Neural cell (in vitro differentiated cells): ENCODE measurements at regions not wholly inside any gene's neighbourhood (a gene's known extent, or its start where the extent isn't known, plus 50 kb on each side); places are given as distances from the start of the nearest gene placed in this dataset.

Source experiments
- H2AFZ ChIP-seq: fragments of 200-600, 300-800 bp; sonication (generic), shearing (Covaris generic); 2 replicates; pipeline ENCODE4 v1.6.0; 2014; ENCODE audit warnings: low read depth, mild to moderate bottlenecking, antibody characterized with exemption, low read length, moderate library complexity
- H3F3A ChIP-seq: fragments of 200-600 bp; shearing (Covaris generic); 2 replicates; pipeline ENCODE4 v1.6.1; 2016; ENCODE audit warnings: mild to moderate bottlenecking, moderate library complexity, mixed read lengths, antibody characterized with exemption, low read length; ENCODE audit not compliant: insufficient read depth, poor library complexity, severe bottlenecking
- H3K27ac ChIP-seq: fragments of 200-600, 300-800 bp; sonication (generic), shearing (Covaris generic); 2 replicates; pipeline ENCODE4 v1.5.1; 2014; ENCODE audit warnings: mild to moderate bottlenecking, low read length, moderate library complexity
- H3K27me3 ChIP-seq: fragments of 300-800, 200-600 bp; sonication (generic), shearing (Covaris generic); 2 replicates; pipeline ENCODE4 v1.6.0; 2014; ENCODE audit warnings: mild to moderate bottlenecking, low read depth, low read length, moderate library complexity; ENCODE audit not compliant: insufficient read depth
- H3K36me3 ChIP-seq: fragments of 300-800, 200-600 bp; sonication (generic), shearing (Covaris generic); 2 replicates; pipeline ENCODE4 v1.5.1; 2014; ENCODE audit warnings: mild to moderate bottlenecking, antibody characterized with exemption, low read length, moderate library complexity; ENCODE audit not compliant: insufficient read depth
- H3K4me2 ChIP-seq: fragments of 300-800, 200-600 bp; sonication (generic), shearing (Covaris generic); 2 replicates; pipeline ENCODE4 v1.6.0; 2014; ENCODE audit warnings: mild to moderate bottlenecking, low read length
- H3K4me3 ChIP-seq: fragments of 300-800, 200-600 bp; sonication (generic), shearing (Covaris generic); 2 replicates; pipeline ENCODE4 v1.5.1; 2014; ENCODE audit warnings: mild to moderate bottlenecking, low read length, moderate library complexity
- H3K79me2 ChIP-seq: fragments of 200-600 bp; shearing (Covaris generic); replicated peaks from 2 replicates; pipeline ENCODE4 v1.6.0; 2014; ENCODE audit warnings: mild to moderate bottlenecking, low read length, moderate library complexity; ENCODE audit not compliant: insufficient read depth
- H3K9ac ChIP-seq: fragments of 300-800, 200-600 bp; sonication (generic), shearing (Covaris generic); 2 replicates; pipeline ENCODE4 v1.6.1; 2016; ENCODE audit warnings: mild to moderate bottlenecking, low read length, mixed read lengths
- H3K9me2 ChIP-seq: fragments of 200-600 bp; shearing (Covaris generic); 2 replicates; pipeline ENCODE4 v1.6.1; 2016; ENCODE audit warnings: mild to moderate bottlenecking, low read length, mixed read lengths; ENCODE audit not compliant: insufficient read depth
- H3K9me3 ChIP-seq: fragments of 200-600, 300-800 bp; sonication (generic), shearing (Covaris generic); 2 replicates; pipeline ENCODE4 v1.6.1; 2016; ENCODE audit warnings: mild to moderate bottlenecking, mixed run types, low read length, moderate library complexity, mixed read lengths
- H4K20me1 ChIP-seq: fragments of 200-600 bp; shearing (Covaris generic); 2 replicates; pipeline ENCODE4 v1.6.1; 2016; ENCODE audit warnings: mild to moderate bottlenecking, mixed run types; ENCODE audit not compliant: insufficient read depth
- CTCF ChIP-seq: fragments of 450-650 bp; IDR thresholded peaks from 2 replicates; pipeline ENCODE4 v1.5.1; 2014; ENCODE audit warnings: antibody characterized with exemption, mild to moderate bottlenecking, moderate library complexity; ENCODE audit not compliant: poor library complexity, severe bottlenecking
- EP300 ChIP-seq: fragments of 450-650 bp; conservative IDR thresholded peaks from 2 replicates; pipeline ENCODE4 v1.6.1; 2014; ENCODE audit warnings: antibody characterized with exemption, mild to moderate bottlenecking, moderate library complexity; ENCODE audit not compliant: poor library complexity, severe bottlenecking
- EZH2 ChIP-seq: fragments of 200-600, 300-800 bp; shearing (Covaris generic), sonication (generic); IDR thresholded peaks from 2 replicates; pipeline ENCODE4 v1.6.1; 2014; ENCODE audit warnings: antibody characterized with exemption, low read length, borderline replicate concordance, mild to moderate bottlenecking; ENCODE audit not compliant: insufficient read depth, poor library complexity, severe bottlenecking
- MXI1 ChIP-seq: fragments of 450-650 bp; conservative IDR thresholded peaks from 2 replicates; pipeline ENCODE4 v1.6.1; 2014; ENCODE audit warnings: antibody characterized with exemption, mild to moderate bottlenecking; ENCODE audit not compliant: poor library complexity, severe bottlenecking
- POLR2AphosphoS5 ChIP-seq: IDR thresholded peaks from 2 replicates; pipeline ENCODE4 v1.6.1; 2012
- RAD21 ChIP-seq: fragments of 450-650 bp; conservative IDR thresholded peaks from 2 replicates; pipeline ENCODE4 v1.6.1; 2014; ENCODE audit warnings: antibody characterized with exemption, mild to moderate bottlenecking, moderate library complexity
- REST ChIP-seq: IDR thresholded peaks from 2 replicates; pipeline ENCODE4 v1.6.1; 2012; ENCODE audit warnings: borderline replicate concordance
- SMC3 ChIP-seq: fragments of 450-650 bp; conservative IDR thresholded peaks from 2 replicates; pipeline ENCODE4 v1.6.1; 2014; ENCODE audit warnings: antibody characterized with exemption, mild to moderate bottlenecking, moderate library complexity; ENCODE audit not compliant: poor library complexity
- TAF1 ChIP-seq: IDR thresholded peaks from 2 replicates; pipeline ENCODE4 v1.6.1; 2012; ENCODE audit warnings: low read depth

- Histone ChIP-seq H3K4me3 (no peak overlapping the region), H3K9ac (no peak overlapping the region), H3K4me2 (no peak overlapping the region), H3K9me2 (no peaks in the 10 kb centered on the region), H3K36me3 (no peaks in the 10 kb centered on the region), H2AFZ (no peak overlapping the region), H3K9me3 (no peaks in the 10 kb centered on the region), H3K79me2 (no peaks in the 10 kb centered on the region), H3K27me3 (no peaks in the 10 kb centered on the region), H3K27ac (no peak overlapping the region), H4K20me1 (no peaks in the 10 kb centered on the region), H3F3A (no peaks in the 10 kb centered on the region)
- no peak for TF ChIP-seq TAF1
- TF ChIP-seq POLR2AphosphoS5, result no peak
- no peak for TF ChIP-seq MXI1
- TF ChIP-seq REST, result no peak
- no peak for TF ChIP-seq CTCF
- no peak for TF ChIP-seq EZH2
- no peak for TF ChIP-seq SMC3
- no peak for TF ChIP-seq EP300
- no peak for TF ChIP-seq RAD21
These were observed 405.9 kb upstream of the RGS18 start for GRCh38 chr1:191752342-191752741.

GRCh38 chr1:191760016-191760415 is 398.2 kb upstream of the RGS18 start:
- no peaks in the 10 kb centered on the region for H4K20me1 ChIP-seq
- TF ChIP-seq CTCF, result no peak
- H3K79me2 ChIP-seq, result no peaks in the 10 kb centered on the region
- H3K27ac ChIP-seq, result no peak overlapping the region
- no peak overlapping the region for H3K4me3 ChIP-seq
- H3K27me3 ChIP-seq, result no peaks in the 10 kb centered on the region
- H3K9me3 ChIP-seq, result no peaks in the 10 kb centered on the region
- H3K9me2 ChIP-seq, result no peaks in the 10 kb centered on the region
- H3K9ac ChIP-seq, result no peak overlapping the region
- H3K36me3 ChIP-seq, result no peaks in the 10 kb centered on the region
- H2AFZ ChIP-seq, result no peak overlapping the region
- no peaks in the 10 kb centered on the region for H3F3A ChIP-seq
- no peak overlapping the region for H3K4me2 ChIP-seq
